ENCODE measurements at regions not wholly inside any gene's neighbourhood (a gene's known extent, or its start where the extent isn't known, plus 50 kb on each side); places are given as distances from the start of the nearest gene placed in this dataset.
"Not testable (repeated sequence)": the region's sequence is repeated elsewhere in the genome, so short reads cannot be mapped to it uniquely, and the experiment has no call there.

DNA sequence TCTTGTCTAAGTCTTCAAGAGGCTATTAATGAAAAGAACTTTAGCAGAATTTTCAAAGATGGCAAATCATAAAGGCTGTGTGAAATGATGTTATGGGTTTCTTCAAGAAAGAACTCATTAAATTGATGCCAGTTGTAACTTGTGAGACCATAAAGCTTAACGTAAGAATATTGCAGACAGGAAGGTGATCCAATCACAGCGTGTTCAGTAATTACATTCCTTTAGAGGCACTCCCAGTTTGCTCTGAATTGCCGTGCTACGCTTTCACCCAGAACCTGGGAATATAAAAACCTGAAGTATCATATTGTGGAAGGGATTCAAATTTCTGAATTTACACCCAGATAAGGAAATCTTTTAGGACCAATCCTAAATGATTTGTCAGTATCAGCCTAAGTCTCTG, 64.1 kb upstream of the ITGB1 start:
- H3K9me3 ChIP-seq (ENCODE audit: insufficient read depth, low read depth, low read length): no peaks in the 10 kb centered on the region
- H3K79me2 ChIP-seq (ENCODE audit: insufficient read depth, low read length): no peaks in the 10 kb centered on the region
- no peak overlapping the region for H3K4me3 ChIP-seq (ENCODE audit: low read length, poor library complexity, severe bottlenecking)
- no peak overlapping the region for H3K4me2 ChIP-seq (ENCODE audit: low read depth, low read length, poor library complexity, severe bottlenecking)
- no peaks in the 10 kb centered on the region for H3K36me3 ChIP-seq (ENCODE audit: insufficient read depth, low read length)
- H4K20me1 ChIP-seq (ENCODE audit: insufficient read depth, low read length, poor library complexity, severe bottlenecking): no peaks in the 10 kb centered on the region
- H3K27me3 ChIP-seq (ENCODE audit: insufficient read depth, low read length, poor library complexity, severe bottlenecking): no peaks in the 10 kb centered on the region
- H2AFZ ChIP-seq (ENCODE audit: low read length): no peak overlapping the region
- H3F3A ChIP-seq (ENCODE audit: low read depth): no peaks in the 10 kb centered on the region
- no peaks in the 10 kb centered on the region for H3K9me2 ChIP-seq (replicated peaks; ENCODE audit: low read depth, low read length)
- no peak overlapping the region for H3K9ac ChIP-seq (ENCODE audit: low read depth, low read length, poor library complexity, severe bottlenecking)
- TF ChIP-seq EZH2phosphoT487 (IDR thresholded peaks at IDR 0.05; ENCODE audit: borderline replicate concordance): no peak
- TF ChIP-seq, protein P1, sequence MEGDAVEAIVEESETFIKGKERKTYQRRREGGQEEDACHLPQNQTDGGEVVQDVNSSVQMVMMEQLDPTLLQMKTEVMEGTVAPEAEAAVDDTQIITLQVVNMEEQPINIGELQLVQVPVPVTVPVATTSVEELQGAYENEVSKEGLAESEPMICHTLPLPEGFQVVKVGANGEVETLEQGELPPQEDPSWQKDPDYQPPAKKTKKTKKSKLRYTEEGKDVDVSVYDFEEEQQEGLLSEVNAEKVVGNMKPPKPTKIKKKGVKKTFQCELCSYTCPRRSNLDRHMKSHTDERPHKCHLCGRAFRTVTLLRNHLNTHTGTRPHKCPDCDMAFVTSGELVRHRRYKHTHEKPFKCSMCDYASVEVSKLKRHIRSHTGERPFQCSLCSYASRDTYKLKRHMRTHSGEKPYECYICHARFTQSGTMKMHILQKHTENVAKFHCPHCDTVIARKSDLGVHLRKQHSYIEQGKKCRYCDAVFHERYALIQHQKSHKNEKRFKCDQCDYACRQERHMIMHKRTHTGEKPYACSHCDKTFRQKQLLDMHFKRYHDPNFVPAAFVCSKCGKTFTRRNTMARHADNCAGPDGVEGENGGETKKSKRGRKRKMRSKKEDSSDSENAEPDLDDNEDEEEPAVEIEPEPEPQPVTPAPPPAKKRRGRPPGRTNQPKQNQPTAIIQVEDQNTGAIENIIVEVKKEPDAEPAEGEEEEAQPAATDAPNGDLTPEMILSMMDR (conservative IDR thresholded peaks at IDR 0.05; ENCODE audit: low read length): no peak
- no peaks in the 10 kb centered on the region for H3K4me1 ChIP-seq (ENCODE audit: insufficient read depth, low read length, poor library complexity, severe bottlenecking)

DNA sequence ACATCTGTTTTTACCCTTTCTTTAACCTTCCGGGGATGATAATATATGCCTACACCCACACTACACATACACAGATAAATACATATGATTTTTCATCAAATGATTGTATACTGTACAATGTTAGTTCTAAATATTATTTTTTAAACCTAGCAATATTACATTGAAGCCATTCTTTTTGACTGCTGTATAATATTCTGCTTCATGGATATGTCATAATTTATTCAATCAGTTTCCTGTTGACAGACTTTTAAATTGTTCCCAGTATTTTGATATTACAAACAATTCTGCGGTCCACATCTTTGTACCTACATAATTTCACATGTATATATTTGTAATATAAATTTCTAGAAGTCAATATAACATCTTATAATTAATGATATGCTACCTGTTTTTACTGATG, 59.0 kb upstream of the ITGB1 start:
- Histone ChIP-seq H3K9me3 (ENCODE audit: insufficient read depth, low read depth, low read length) (no peaks in the 10 kb centered on the region), H3K9ac (ENCODE audit: low read depth, low read length, poor library complexity, severe bottlenecking) (no peak overlapping the region), H3K79me2 (ENCODE audit: insufficient read depth, low read length) (no peaks in the 10 kb centered on the region), H4K20me1 (ENCODE audit: insufficient read depth, low read length, poor library complexity, severe bottlenecking) (no peaks in the 10 kb centered on the region), H3K9me2 (replicated peaks; ENCODE audit: low read depth, low read length) (no peaks in the 10 kb centered on the region), H2AFZ (ENCODE audit: low read length) (no peak overlapping the region), H3K4me3 (ENCODE audit: low read length, poor library complexity, severe bottlenecking) (no peak overlapping the region), H3K4me1 (ENCODE audit: insufficient read depth, low read length, poor library complexity, severe bottlenecking) (no peaks in the 10 kb centered on the region), H3K36me3 (ENCODE audit: insufficient read depth, low read length) (no peaks in the 10 kb centered on the region), H3K4me2 (ENCODE audit: low read depth, low read length, poor library complexity, severe bottlenecking) (no peak overlapping the region), H3K27me3 (ENCODE audit: insufficient read depth, low read length, poor library complexity, severe bottlenecking) (no peaks in the 10 kb centered on the region), H3F3A (ENCODE audit: low read depth) (no peaks in the 10 kb centered on the region)
- TF ChIP-seq, protein P1 (conservative IDR thresholded peaks at IDR 0.05; ENCODE audit: low read length): no peak
- no peak for TF ChIP-seq EZH2phosphoT487 (IDR thresholded peaks at IDR 0.05; ENCODE audit: borderline replicate concordance)

DNA sequence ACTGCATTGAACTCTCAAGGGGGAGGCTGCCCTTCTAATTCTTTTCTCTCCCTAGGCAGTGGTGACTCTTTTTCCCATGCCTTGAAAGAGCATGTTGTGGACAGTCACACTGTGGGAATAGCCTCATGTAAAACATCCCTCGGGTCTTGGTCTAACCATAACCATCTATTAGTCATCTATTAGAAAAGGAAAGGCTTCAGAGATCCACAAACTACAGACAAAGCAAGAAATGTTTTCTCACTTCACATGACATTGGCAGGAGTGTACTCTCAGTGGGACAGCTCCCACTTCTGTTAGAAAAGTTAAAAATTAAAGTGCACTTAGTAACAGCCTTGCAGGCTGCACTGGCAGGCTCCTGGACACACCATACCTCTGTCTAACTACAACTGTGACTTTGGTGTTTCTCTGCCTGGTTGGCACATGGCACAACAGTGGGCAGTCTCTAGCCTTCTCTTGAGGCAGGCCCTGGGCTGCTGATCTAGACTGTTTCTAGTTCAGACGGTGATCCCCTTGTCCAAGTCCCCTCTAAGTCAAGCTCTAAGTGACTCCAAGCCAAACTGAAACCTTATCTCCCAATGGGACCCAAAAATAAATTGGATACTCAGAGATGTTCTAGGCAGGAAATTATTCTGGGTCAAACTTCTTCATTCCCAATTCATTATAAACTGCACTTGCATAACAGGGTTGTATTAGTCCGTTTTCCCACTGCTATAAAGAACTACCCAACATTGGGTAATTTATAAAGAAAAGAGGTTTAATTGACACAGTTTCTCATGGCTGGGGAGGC, 57.9 kb upstream of the ITGB1 start:
- no peak overlapping the region for H2AFZ ChIP-seq (ENCODE audit: low read length)
- H3K4me2 ChIP-seq (ENCODE audit: low read depth, low read length, poor library complexity, severe bottlenecking): no peak overlapping the region

GRCh38 chr10:33013331-33013730, 55.3 kb upstream of the ITGB1 start:
- H3K4me3 ChIP-seq (ENCODE audit: low read length, poor library complexity, severe bottlenecking); H2AFZ ChIP-seq (ENCODE audit: low read length); H3K79me2 ChIP-seq (ENCODE audit: insufficient read depth, low read length); H3K36me3 ChIP-seq (ENCODE audit: insufficient read depth, low read length); H4K20me1 ChIP-seq (ENCODE audit: insufficient read depth, low read length, poor library complexity, severe bottlenecking); H3K9me3 ChIP-seq (ENCODE audit: insufficient read depth, low read depth, low read length); H3K9ac ChIP-seq (ENCODE audit: low read depth, low read length, poor library complexity, severe bottlenecking); H3F3A ChIP-seq (ENCODE audit: low read depth); H3K9me2 ChIP-seq (replicated peaks; ENCODE audit: low read depth, low read length); H3K4me2 ChIP-seq (ENCODE audit: low read depth, low read length, poor library complexity, severe bottlenecking); H3K27me3 ChIP-seq (ENCODE audit: insufficient read depth, low read length, poor library complexity, severe bottlenecking): not testable (repeated sequence)
- peaks cover 10% of the 10 kb centered on the region for H3K4me1 ChIP-seq (ENCODE audit: insufficient read depth, low read length, poor library complexity, severe bottlenecking)

More for the DNA sequence above, 57.9 kb upstream of the ITGB1 start:
- no peak overlapping the region for H3K4me3 ChIP-seq (ENCODE audit: low read length, poor library complexity, severe bottlenecking)
- no peaks in the 10 kb centered on the region for H3K36me3 ChIP-seq (ENCODE audit: insufficient read depth, low read length)
- no peaks in the 10 kb centered on the region for H3K79me2 ChIP-seq (ENCODE audit: insufficient read depth, low read length)
- H3K4me1 ChIP-seq (ENCODE audit: insufficient read depth, low read length, poor library complexity, severe bottlenecking): no peaks in the 10 kb centered on the region
- H3F3A ChIP-seq (ENCODE audit: low read depth): no peaks in the 10 kb centered on the region
- H3K9me2 ChIP-seq (replicated peaks; ENCODE audit: low read depth, low read length): no peaks in the 10 kb centered on the region
- H3K9ac ChIP-seq (ENCODE audit: low read depth, low read length, poor library complexity, severe bottlenecking): no peak overlapping the region
- no peaks in the 10 kb centered on the region for H3K9me3 ChIP-seq (ENCODE audit: insufficient read depth, low read depth, low read length)
- TF ChIP-seq EZH2phosphoT487 (IDR thresholded peaks at IDR 0.05; ENCODE audit: borderline replicate concordance): no peak
- TF ChIP-seq, protein P1 (conservative IDR thresholded peaks at IDR 0.05; ENCODE audit: low read length): no peak
- no peaks in the 10 kb centered on the region for H4K20me1 ChIP-seq (ENCODE audit: insufficient read depth, low read length, poor library complexity, severe bottlenecking)
- no peaks in the 10 kb centered on the region for H3K27me3 ChIP-seq (ENCODE audit: insufficient read depth, low read length, poor library complexity, severe bottlenecking)

Measured in Loucy (cell line).